GM21423 (cell line): ENCODE measurements at regions not wholly inside any gene's neighbourhood (a gene's known extent, or its start where the extent isn't known, plus 50 kb on each side); places are given as distances from the start of the nearest gene placed in this dataset.

Experiments
- ATAC-seq: cut with Tn5 transposase; IDR thresholded peaks from one replicate; pipeline ENCODE4 v1.9.1; 2021; ENCODE audit warnings: mild to moderate bottlenecking, moderate library complexity; ENCODE audit not compliant: unreplicated experiment

DNA sequence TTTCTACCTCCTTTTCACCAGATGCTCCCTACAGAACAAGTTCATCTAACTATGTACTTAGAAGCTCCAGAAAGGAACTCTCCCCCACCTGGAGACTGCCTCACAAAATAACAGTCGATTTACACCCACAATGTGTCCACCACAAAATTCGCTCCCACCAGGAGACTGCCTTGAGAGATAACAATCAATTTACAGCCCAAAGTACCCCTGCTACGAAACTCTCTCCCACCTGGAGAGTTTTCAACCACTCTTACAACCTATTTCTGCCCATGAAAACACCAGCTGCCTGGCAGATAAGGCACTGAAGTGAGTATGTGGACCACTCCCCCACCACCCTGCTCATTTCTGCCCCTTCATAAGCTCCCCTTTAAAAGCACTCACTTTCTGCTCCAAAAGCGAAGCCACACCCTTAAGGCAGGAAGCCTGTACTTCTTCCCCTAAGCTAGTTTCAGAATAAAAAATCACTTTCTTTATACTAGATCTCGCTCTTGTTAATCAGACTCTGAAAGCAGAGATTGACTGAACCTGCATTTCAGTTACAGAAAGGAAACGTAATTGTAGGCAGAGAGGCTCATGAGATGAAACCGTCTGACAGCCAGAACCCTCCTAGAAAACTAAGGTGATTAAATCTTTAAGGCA lies 94.4 kb upstream of the RBBP8 start:
- peak; percentile 63 for ATAC-seq

DNA sequence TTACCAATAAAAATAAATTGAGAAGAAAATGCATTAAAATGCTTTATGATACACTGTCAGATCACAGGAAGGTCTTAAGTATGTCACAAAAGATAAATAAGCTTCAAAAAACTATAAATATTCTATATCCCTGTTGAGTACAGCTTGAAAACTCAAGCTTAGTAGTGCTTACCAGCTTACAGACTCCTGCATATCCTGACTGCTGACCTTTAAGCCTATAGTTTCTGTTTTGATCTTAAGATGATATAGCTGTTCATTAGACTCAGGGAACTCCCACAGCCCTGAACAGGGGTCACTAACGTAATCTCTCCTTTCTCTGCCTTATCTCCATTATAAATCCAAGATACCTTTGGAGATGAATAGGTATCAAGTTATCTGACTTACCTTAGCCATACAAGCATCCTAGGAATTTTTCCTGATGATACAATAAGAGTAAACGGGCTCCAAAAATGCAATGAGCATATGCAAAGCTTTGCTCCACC lies 93.7 kb upstream of the RBBP8 start:
- no peak for ATAC-seq

DNA sequence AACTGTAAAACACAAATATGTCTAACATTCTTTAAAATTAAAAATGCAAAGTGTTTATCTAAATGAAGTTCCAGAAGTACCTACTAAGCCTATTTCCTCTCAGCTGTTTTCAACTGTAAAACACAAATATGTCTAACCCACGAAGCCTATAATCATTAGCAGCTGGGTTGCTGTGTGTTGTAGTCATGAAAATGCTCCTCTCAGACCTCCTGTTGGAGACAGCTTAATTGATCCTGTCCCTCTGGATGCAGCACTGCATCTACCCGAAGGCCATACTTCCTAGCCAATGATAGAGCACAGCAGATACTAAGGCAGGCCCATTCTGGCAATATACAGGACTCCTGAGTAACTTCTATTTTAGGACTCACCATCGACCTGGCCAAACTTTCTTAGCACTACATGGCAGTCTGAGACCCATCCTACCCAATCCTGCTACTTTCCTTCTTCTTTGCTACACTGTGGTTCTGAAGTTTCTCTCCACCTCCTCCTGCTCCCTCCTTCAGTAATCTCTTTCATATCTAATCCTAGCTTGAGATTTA lies 92.5 kb upstream of the RBBP8 start:
- no peak for ATAC-seq

DNA sequence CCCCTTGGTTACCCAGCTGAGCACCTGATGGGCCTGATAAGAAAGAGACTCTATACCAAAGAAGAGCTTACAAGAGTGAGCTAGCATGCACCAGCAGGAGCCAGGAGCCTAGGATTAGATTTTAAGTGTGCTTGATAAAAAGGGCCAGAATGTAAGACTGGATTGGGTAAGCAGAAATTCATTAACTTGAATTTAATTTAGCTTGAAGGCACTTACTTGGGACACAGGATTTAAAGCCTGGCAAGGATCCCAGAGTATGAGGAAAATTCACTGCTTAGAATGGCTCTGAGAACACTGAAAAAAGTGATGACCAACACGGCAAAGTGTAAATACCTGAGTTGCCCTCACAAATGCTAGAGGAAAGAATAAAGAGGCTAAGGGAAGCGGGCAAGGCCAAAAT lies 91.3 kb upstream of the RBBP8 start:
- no peak for ATAC-seq

DNA sequence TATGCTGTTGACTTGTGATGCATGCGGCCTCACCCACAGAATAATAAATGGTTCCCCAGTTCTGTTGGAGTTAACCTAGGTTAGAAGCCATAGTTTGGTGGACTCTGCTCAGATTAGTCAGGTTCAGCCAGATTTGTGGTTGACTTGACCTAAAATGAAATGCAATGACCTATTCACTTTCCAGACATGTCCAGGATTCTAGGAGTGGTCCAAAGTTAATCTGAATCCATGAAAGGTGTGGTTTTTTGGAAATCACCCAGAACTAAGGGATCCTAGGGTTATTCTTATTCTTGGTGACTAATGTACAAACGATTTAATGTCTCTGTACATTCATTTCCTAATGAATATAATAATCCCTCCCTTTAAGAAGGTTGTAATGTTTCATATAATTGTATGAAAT lies 88.9 kb upstream of the RBBP8 start:
- no peak for ATAC-seq

DNA sequence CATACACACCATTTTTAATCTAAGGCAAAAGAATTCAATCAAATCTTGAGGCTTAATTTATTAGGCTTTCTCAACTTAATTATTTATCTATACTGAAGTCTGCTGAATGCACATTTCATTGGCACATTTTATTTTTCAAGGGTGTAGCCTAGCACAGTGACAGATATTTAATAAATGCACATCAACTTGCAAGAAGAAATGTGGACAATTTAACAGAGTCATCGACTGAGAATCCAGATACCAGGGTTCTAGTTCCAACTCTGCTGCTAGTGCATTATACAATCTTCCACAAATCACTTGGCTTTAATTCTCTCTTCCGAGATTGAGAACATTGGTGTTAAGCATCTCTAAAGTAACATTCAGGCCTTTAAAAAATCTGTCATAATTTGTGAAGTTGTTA lies 88.5 kb upstream of the RBBP8 start:
- ATAC-seq, result no peak

DNA sequence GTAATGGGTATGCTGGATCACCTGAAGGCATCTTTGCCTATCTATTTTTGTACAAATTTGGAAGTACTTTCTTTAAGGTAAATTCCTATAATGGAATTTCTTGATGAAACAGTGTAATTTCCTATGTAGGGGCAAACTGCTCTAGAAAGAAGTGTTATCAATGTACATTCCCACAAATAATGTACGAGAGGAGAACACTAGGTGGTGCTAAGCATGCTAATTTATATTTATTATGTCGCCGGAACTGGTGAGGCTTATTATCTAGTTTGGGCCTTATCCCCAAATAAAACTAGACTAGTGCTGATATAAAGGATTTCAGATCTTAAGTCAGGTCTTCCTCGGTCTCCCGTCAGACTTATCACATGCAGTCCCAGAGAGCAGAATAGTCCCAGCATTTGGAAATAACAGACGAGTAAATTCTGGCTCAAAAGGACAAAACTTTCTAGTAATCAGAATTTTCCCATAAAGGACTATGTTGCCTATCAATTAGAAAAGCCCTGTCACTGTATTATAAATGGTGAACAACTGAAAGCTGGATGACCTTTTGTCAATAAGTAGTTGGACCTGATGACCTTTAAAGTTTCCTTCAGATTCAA lies 86.9 kb upstream of the RBBP8 start:
- no peak for ATAC-seq

DNA sequence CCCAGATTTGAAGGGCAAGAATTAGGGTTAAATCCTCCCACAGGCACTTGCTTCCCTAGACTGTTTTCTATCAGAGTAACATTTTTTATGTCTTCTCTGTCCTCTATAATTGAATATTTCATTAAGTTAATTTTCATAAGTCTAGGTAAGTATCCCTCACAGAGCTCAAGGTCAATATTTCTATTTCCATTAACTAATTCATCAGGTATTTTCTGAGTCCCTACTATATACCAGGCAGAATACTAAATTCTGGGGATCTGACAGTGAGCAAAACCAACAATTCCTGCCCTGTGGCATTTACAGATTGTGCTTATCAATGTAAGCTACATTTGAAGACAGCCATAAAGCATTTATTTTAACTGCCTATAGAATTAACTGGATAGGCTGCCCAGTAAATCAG lies 86.4 kb upstream of the RBBP8 start:
- no peak for ATAC-seq

DNA sequence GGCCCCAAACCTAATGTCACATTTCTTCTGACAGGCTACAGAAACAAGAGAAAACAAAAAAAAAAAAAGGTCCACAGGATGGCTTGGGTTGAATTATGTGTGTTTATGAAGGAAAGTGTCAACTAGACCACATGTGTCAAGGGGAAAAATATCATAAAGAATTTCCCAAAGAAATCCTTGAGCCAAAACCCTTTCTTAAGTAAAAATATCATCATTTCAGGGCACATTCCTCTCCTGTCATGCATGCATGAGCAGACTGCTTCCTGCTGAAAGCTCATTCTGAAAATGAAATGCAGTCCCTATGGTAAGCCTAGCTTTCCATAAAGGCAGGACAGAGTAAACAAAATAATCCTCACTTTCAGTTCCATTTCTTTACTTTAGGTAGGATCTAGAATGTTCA lies 85.7 kb upstream of the RBBP8 start:
- ATAC-seq, result no peak

DNA sequence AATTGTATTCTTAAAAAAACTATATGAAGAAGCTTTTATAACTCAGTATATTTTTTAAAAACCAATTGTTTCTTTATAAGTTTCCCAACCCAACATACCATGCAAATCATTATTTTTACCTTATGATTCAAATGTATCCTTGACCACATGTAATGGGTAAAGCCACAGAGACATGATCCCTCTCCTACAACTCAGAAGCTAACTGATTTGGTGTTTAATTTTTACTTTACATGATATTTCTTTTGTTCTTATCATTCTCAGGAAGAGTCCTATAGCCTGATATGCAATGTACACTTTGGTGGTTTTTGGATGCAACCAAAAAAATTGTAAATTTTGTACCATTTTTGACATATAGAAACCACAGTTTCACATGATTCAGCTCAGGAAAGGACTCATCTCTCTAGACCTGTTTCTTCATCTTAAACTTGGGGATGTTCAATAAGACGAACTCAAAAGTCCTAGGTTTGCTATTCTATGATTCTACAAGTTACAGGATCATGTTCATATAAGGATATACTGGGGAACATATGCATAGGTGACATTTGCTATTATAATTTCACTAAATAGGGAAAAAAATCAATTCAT lies 85.2 kb upstream of the RBBP8 start:
- no peak for ATAC-seq

DNA sequence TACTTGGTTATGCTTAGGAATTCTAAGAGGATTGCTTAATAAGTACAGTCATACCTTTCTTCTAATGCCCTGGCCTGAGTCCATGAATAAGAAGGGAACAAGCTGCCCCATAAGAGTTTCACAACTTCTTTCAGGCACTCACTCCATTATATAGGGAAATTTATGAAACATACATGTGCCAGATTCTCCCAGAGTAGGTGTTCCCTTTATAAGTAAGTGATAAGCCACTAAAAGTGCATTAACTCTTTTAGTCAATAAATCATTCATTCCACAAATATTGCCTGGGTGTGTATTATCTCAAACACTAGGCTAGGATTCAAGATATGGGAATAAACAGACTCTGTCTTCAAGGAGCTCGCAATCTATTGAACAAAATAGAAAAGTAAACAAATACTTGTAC lies 84.5 kb upstream of the RBBP8 start:
- no peak for ATAC-seq

DNA sequence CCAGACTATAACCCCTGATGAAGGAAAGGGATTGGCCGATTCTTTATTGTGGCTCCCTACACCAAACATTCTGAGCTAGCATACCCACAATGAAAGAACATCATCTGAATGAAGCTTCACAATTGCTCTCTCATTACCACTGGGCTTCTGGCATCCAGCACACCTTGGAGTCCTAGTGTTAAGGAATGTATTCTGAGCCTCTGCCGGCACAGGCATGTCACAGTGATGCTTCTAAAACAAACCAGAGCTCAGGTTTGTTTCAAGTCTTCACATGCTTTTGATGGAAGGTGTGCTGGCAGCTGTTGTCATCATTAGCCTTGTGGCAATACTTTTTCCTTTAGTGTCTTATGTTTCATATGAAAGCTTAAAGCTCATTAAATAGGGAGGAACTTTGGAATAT lies 76.3 kb upstream of the RBBP8 start:
- ATAC-seq, result no peak

DNA sequence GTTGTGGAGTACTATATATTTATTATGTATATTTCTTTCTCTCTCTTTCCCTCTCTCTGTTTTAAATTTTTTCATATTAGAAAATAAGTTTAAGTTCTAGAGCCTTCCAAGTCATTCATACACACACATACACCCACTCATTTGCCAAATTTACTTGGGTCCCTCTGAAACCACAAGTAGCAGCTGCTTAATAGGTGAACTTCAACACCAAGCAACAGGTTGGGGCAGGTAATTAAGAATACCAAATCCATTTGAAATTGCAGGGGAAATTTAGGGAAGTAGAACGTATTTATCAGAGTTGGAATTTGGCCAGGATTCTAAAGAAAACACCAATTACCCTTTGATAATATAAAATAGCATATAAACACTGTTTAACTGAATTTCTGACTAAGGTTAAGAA lies 75.0 kb upstream of the RBBP8 start:
- no peak for ATAC-seq

DNA sequence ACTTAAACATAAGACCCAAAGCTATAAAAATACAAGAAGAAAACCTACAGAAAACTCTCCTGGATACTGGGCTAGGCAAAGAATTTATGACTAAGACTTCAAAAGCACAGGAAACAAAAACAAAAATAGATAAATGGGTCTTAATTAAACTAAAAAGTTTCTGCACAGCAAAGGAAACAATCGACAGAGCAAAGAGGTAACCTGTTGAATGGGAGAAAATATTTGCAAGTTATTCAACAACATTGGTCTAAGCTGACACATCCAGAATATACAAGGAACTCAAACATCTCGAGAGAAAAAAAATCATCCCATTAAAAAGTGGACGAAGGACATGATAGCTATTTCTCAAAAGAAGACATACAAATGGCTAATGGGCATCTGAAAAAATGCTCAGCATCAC lies 72.3 kb upstream of the RBBP8 start:
- no peak for ATAC-seq

DNA sequence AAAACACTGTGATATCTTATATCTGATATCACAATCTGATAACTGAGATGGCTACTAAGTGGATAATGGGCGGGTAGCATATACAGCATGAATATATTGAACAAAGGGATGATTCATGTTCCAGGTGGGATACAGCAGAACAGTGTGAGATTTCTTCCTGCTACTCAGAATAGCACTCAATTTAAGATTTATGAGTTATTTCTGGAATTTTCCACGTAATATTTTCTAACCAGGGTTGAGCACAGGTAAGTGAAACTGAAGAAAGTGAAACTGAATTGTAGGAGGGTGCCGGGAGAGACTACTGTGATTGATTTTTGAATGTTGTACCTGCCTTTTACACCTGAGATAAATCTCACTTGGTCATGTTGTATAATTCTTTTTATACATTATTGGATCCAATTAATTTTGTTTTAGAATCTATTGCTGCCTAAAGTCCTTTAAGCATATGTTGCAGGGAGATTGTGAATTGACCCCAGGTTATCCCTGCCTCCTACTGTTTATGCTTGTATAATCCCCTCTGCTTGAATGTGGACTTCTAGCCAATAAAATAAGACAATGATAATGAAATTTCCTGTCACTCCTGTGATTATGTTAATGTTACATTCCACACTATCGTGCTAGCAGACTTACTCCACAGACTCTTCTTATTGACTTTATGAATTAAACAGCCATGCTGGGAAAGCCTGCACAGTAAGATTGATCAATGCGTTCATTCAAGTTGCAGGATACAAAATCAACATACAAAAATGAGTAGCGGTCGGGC lies 67.6 kb upstream of the RBBP8 start:
- ATAC-seq, result no peak

DNA sequence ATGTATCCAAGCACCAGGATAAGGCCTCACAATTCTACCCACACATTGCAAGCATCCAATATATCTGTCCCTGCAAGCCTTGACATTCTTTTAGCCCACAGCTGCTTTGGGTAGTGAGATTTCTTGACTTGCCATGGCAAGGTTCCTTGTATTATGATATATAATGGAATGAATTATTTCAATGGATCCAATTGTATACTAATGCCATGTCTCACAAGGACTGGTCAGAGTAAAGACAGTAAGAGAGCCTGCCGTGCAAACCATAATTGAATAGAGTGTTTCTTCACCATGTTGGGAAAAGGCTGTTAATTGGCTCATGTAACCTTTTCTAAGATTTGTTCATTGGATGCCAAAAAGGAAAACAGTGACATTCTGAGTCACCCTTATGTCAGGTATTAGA lies 64.3 kb upstream of the RBBP8 start:
- ATAC-seq, result no peak

DNA sequence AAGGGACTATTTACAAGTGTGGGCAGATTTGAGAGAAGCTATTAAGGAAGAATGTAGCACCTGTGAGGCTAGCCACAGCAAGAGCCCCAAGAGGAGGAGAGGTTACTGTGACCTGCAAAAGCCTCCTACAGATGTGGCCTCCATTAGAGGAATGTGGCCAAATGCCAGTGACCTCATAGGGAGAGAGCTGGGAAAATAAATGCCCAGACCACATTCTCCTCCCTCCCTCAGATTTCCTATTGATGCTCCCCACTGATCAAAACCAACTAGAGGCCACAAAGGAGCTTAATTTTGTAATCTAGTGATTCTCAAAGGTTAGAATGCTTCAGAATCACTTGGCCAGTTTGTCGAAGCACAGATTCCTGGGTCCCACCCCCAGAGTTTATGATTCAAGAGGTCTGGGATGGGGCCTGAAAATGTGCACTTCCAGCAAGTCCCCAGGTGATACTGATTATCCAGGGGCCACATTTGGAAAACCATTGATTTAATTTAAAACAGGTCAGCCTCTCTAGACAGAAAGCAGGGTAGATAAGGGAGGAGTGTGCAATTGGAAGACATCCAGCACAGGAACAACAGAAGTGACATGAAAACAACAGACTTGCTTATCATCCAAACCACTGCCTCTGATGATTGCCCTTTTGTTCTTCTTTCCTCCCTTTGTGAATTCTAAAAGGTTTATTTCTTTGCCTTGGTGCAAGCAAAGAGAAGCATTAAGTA lies 61.2 kb upstream of the RBBP8 start:
- ATAC-seq, result no peak

DNA sequence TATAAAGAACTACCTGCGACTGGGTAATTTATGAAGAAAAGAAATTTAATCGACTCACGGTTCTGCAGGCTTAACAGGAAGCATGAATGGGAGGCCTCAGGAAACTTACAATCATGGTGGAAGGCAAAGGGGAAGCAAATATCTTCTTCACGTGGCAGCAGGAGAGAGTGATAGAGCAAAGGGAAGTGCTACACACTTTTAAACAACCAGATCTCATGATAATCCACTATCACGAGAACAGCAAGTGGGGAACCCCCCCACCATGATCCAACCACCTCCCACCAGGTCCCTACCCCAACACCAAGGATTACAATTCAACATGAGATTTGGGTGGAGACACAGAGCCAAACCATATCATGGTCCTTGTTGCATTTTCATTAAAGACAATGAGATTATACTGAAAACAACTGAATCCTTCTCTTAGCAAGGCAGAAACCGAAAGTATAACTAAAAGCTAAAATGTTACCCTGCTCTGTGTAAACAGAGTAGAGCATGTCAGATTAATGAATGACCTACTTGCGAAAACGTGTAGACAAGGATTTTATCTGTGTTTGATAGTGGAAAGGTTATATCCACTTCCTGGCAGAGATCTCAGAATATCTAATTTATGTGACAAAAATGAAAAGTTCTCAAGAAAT lies 60.1 kb upstream of the RBBP8 start:
- ATAC-seq, result peak; percentile 93

DNA sequence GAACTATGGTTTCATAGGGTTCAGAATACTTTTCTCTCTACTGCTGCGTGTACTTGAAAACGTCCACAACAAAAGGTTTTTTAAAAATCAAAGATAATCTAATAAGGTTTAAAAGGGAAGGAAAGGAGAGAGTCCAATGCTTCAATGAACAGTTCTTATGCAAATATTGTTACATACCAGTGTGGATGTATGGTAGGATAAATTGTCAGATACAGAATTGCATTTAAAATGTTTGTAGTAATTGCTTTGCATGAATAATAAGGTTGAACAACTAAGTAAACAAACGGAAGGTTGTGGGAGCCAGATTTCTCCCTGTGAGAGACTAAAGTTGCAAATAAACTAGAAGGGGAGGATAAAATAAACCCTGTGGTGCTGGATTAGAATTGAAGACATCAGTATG lies 53.8 kb upstream of the RBBP8 start:
- ATAC-seq, result no peak

DNA sequence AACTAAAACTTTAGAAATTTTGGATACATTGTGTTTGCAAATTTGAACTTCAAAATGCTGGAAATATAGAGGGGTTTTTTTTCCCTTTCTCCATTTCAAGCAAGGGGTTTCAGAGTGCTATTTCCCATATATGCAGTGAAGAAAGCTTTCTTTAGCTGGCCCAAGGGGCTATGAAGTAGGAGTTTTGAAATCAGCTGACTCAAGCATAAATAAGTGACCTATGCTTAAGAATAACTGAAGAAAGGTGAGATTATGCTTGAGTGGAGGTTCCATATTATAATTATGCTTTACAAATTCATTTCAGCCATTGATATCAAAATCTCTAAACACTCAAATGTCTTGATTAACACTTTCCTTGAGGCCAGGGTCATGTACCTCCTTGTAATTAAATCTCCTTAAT lies 51.0 kb upstream of the RBBP8 start:
- no peak for ATAC-seq

DNA sequence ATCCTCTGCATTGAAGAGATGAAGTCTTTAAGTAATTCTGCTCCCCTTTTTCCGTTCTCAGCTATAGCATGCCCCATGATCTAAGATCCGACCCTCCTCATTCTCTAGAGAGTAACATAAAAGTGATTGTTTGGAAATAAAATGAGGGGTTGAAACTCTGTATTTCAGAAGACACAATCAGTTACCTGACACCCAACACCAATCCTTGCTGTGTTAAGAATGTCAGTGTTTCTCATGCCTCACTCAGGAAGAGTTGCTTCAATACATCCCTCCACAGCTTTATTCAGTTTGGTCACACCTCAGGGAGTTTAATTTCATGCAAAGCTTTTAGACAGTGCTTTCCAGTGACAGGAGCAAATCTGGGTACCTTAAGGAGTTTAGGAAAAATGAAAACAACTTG lies 49.9 kb upstream of the RBBP8 start:
- no peak for ATAC-seq
